Trophoblast cell (in vitro differentiated cells and primary cell): ENCODE measurements at regions not wholly inside any gene's neighbourhood (a gene's known extent, or its start where the extent isn't known, plus 50 kb on each side); places are given as distances from the start of the nearest gene placed in this dataset.
A peak's percentile ranks its signal among the peaks of the same experiment; 100 is the strongest.

ENCODE experiments used
- DNase-seq, 2 donors: peaks; one replicate each; pipeline ENCODE4 v3.0.0-alpha.2; 2016
- H2AFZ ChIP-seq: 2 replicates; pipeline ENCODE4 v1.6.1; 2013; ENCODE audit warnings: low read length, moderate library complexity, mild to moderate bottlenecking; ENCODE audit not compliant: insufficient read depth, poor library complexity
- H2AK5ac ChIP-seq: 2 replicates; pipeline ENCODE4 v1.6.1; 2013; ENCODE audit warnings: mild to moderate bottlenecking, low read length
- H2BK120ac ChIP-seq: 2 replicates; pipeline ENCODE4 v1.6.1; 2013; ENCODE audit warnings: low read length, mild to moderate bottlenecking, moderate library complexity; ENCODE audit not compliant: insufficient read depth, poor library complexity
- H2BK12ac ChIP-seq: 2 replicates; pipeline ENCODE4 v1.6.1; 2013; ENCODE audit warnings: mild to moderate bottlenecking, low read length, moderate library complexity
- H2BK5ac ChIP-seq: 2 replicates; pipeline ENCODE4 v1.6.1; 2013; ENCODE audit warnings: low read length, low read depth, moderate library complexity, mild to moderate bottlenecking; ENCODE audit not compliant: poor library complexity
- H3K14ac ChIP-seq: 2 replicates; pipeline ENCODE4 v1.6.1; 2013; ENCODE audit warnings: mild to moderate bottlenecking, low read length
- H3K18ac ChIP-seq: 2 replicates; pipeline ENCODE4 v1.6.1; 2013; ENCODE audit warnings: mild to moderate bottlenecking, low read length
- H3K23ac ChIP-seq: 2 replicates; pipeline ENCODE4 v1.6.1; 2013; ENCODE audit warnings: low read length
- H3K27ac ChIP-seq: 2 replicates; pipeline ENCODE4 v1.5.1; 2013; ENCODE audit warnings: low read depth, mild to moderate bottlenecking, inconsistent platforms, low read length, moderate library complexity
- H3K27me3 ChIP-seq: 2 replicates; pipeline ENCODE4 v1.6.1; 2013; ENCODE audit warnings: inconsistent platforms, mild to moderate bottlenecking, low read length, moderate library complexity; ENCODE audit not compliant: insufficient read depth
- H3K36me3 ChIP-seq, 2 experiments: 1 replicate in 1 of 2; 2 replicates in 1 of 2; pipeline ENCODE4 v1.6.1; 2013; ENCODE audit warnings: low read length in 2 of 2, mild to moderate bottlenecking in 2 of 2, moderate library complexity in 1 of 2; ENCODE audit not compliant: insufficient read depth in 2 of 2, control insufficient read depth in 1 of 2
- H3K4ac ChIP-seq: 2 replicates; pipeline ENCODE4 v1.6.1; 2013; ENCODE audit warnings: low read depth, mild to moderate bottlenecking, low read length, moderate library complexity
- H3K4me1 ChIP-seq, 2 experiments: 1 replicate in 1 of 2; 2 replicates in 1 of 2; pipeline ENCODE4 v1.6.1; 2013; ENCODE audit warnings: low read length in 2 of 2, mild to moderate bottlenecking in 2 of 2, moderate library complexity in 1 of 2; ENCODE audit not compliant: insufficient read depth in 2 of 2, control insufficient read depth in 1 of 2
- H3K4me2 ChIP-seq: 2 replicates; pipeline ENCODE4 v1.6.1; 2013; ENCODE audit warnings: inconsistent platforms, mild to moderate bottlenecking, low read length, moderate library complexity
- H3K4me3 ChIP-seq: 2 replicates; pipeline ENCODE4 v1.5.1; 2013; ENCODE audit warnings: mild to moderate bottlenecking, low read depth, low read length, inconsistent platforms
- H3K79me1 ChIP-seq: one replicate; pipeline ENCODE4 v1.6.1; 2013; ENCODE audit warnings: low read length
- H3K79me2 ChIP-seq: 2 replicates; pipeline ENCODE4 v1.6.1; 2013; ENCODE audit warnings: low read length, mild to moderate bottlenecking; ENCODE audit not compliant: control insufficient read depth, insufficient read depth, poor library complexity
- H3K9ac ChIP-seq: 2 replicates; pipeline ENCODE4 v1.6.1; 2013; ENCODE audit warnings: mild to moderate bottlenecking, low read length
- H3K9me3 ChIP-seq: 2 replicates; pipeline ENCODE4 v1.6.1; 2013; ENCODE audit warnings: low read depth, mild to moderate bottlenecking, control low read depth, inconsistent platforms, low read length; ENCODE audit not compliant: insufficient read depth
- H4K12ac ChIP-seq: 2 replicates; pipeline ENCODE4 v1.6.1; 2013; ENCODE audit warnings: low read depth, mild to moderate bottlenecking, low read length, moderate library complexity
- H4K8ac ChIP-seq: 2 replicates; pipeline ENCODE4 v1.6.1; 2013; ENCODE audit warnings: low read depth, mild to moderate bottlenecking, low read length, moderate library complexity
- H4K91ac ChIP-seq: one replicate; pipeline ENCODE4 v1.6.1; 2013; ENCODE audit warnings: low read depth, mild to moderate bottlenecking, low read length, moderate library complexity
- WGBS: extraction: QIAGEN DNeasy Blood & Tissue Kit; methylation state at CpG from one replicate; pipeline ENCODE4 v1.1.7; 2013; ENCODE audit warnings: missing lambda C conversion rate; ENCODE audit not compliant: insufficient read length, insufficient coverage; ENCODE audit errors: extremely low coverage; 5-methylcytosine and 5-hydroxymethylcytosine counted together

- H3K36me3 ChIP-seq, result no peaks in the 10 kb centered on the region
- H3K4ac ChIP-seq, result no peak overlapping the region
- no peaks in the 10 kb centered on the region for H3K27me3 ChIP-seq
- H3K4me2 ChIP-seq, result no peak overlapping the region
- H3K14ac ChIP-seq, result no peak overlapping the region
- H3K9me3 ChIP-seq, result no peaks in the 10 kb centered on the region
- no peaks in the 10 kb centered on the region for H3K79me1 ChIP-seq
- DNase-seq, result no peak
- no peak overlapping the region for H3K9ac ChIP-seq
- H3K4me1 ChIP-seq, result no peaks in the 10 kb centered on the region
- H3K23ac ChIP-seq, result no peak overlapping the region
- H3K79me2 ChIP-seq, result no peaks in the 10 kb centered on the region
- H2AK5ac ChIP-seq, result no peak overlapping the region
- H2BK120ac ChIP-seq, result no peak overlapping the region
- H4K91ac ChIP-seq, result no peak overlapping the region
- H4K12ac ChIP-seq, result no peak overlapping the region
- no peak overlapping the region for H3K4me3 ChIP-seq
- no peak overlapping the region for H4K8ac ChIP-seq
- no peak overlapping the region for H2BK5ac ChIP-seq
- H3K18ac ChIP-seq, result no peak overlapping the region
- H2BK12ac ChIP-seq, result no peak overlapping the region
- H2AFZ ChIP-seq, result no peak overlapping the region
- no peak overlapping the region for H3K27ac ChIP-seq
Measured at GRCh38 chr2:133906396-133906795, 338.1 kb upstream of the NCKAP5 start.

DNA sequence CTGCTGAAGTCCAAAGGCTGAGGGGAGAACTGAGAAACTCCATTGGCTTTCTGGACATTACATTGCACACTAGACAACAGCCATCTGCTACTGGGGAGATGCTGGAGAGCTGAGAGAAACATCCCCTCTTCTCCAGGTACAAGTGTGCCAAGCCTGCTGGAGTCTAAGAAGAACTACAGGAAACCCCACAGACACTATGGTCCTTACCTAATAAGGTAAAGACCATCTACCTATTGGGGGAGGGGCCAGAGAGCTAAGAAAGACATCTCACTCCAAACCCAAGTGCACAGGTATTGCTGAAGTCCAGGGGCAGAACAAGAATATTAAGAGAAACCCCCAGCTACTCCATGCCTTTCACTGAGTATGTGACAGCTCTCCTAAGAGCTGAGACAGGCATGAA, 338.7 kb upstream of the NCKAP5 start:
- no peak overlapping the region for H2AK5ac ChIP-seq
- no peak overlapping the region for H3K4me2 ChIP-seq
- no peak overlapping the region for H4K91ac ChIP-seq
- H3K9ac ChIP-seq, result no peak overlapping the region
- no peak overlapping the region for H2BK5ac ChIP-seq
- H2BK120ac ChIP-seq, result no peak overlapping the region
- H3K79me2 ChIP-seq, result no peaks in the 10 kb centered on the region
- no peak overlapping the region for H2BK12ac ChIP-seq
- H3K36me3 ChIP-seq, result no peaks in the 10 kb centered on the region
- no peak for DNase-seq
- no peak overlapping the region for H4K8ac ChIP-seq
- H4K12ac ChIP-seq, result no peak overlapping the region
- no peaks in the 10 kb centered on the region for H3K79me1 ChIP-seq
- no peak overlapping the region for H2AFZ ChIP-seq
- no peak overlapping the region for H3K18ac ChIP-seq
- no peak overlapping the region for H3K14ac ChIP-seq
- no peaks in the 10 kb centered on the region for H3K9me3 ChIP-seq
- H3K27ac ChIP-seq, result no peak overlapping the region
- H3K23ac ChIP-seq, result no peak overlapping the region
- no peaks in the 10 kb centered on the region for H3K4me1 ChIP-seq
- H3K27me3 ChIP-seq, result no peaks in the 10 kb centered on the region
- no peak overlapping the region for H3K4ac ChIP-seq
- no peak overlapping the region for H3K4me3 ChIP-seq

DNA sequence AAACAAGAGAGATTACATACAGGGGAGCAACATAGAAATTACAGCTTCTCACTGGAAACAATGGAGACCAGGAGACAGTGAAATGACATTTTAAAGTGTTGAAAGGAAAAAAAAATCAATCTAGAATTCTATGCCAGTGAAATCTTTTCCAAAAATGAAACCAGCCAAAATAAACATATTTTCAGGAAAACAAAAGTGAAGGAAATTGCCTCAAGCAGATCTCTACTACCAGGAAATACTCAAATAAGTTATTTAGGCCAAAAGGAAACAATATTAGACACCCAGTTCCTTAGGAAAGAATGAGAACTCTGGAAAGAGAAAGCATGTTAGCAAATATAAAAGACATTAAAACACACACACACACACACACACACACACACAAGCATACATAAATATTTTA, 339.9 kb upstream of the NCKAP5 start:
- Histone ChIP-seq H3K27me3 (no peaks in the 10 kb centered on the region), H3K36me3 (no peaks in the 10 kb centered on the region), H3K4me2 (no peak overlapping the region), H3K9me3 (no peaks in the 10 kb centered on the region), H4K91ac (no peak overlapping the region), H2BK12ac (no peak overlapping the region), H3K18ac (no peak overlapping the region), H4K8ac (no peak overlapping the region), H3K4me3 (no peak overlapping the region), H2AK5ac (no peak overlapping the region), H2BK120ac (no peak overlapping the region), H3K79me2 (no peaks in the 10 kb centered on the region), H2BK5ac (no peak overlapping the region), H3K4me1 (no peaks in the 10 kb centered on the region), H4K12ac (no peak overlapping the region), H3K9ac (no peak overlapping the region), H3K4ac (no peak overlapping the region), H3K79me1 (no peaks in the 10 kb centered on the region), H3K23ac (no peak overlapping the region), H2AFZ (no peak overlapping the region), H3K14ac (no peak overlapping the region), H3K27ac (no peak overlapping the region)
- no peak for DNase-seq

DNA sequence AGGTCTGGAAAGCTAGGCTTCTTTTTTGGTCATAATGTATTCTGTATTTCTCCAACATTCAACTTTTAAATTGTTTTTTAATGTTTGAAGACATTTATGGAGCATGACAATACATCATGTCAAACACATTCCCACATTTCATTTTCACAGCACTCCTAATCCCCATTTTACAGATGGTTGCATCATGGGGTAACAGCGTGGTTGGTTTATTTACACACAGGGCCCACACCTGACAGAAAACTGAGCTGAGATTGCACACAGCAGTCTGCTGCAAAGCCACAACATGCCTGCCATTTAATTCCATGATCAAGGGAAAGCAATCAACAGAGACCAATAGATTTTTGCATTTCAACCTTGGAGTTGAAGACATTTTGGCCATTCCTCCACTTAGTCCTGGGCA, 335.7 kb upstream of the MGAT5 start:
- no peaks in the 10 kb centered on the region for H3K79me1 ChIP-seq
- no peaks in the 10 kb centered on the region for H3K36me3 ChIP-seq
- H4K12ac ChIP-seq, result no peak overlapping the region
- no peak overlapping the region for H3K4me3 ChIP-seq
- WGBS, result no CpG with 5 or more reads among the region's 1 CpG
- H3K4me1 ChIP-seq, result no peaks in the 10 kb centered on the region
- H3K4me2 ChIP-seq, result no peak overlapping the region
- no peak overlapping the region for H3K27ac ChIP-seq
- H2BK12ac ChIP-seq, result no peak overlapping the region
- no peak for DNase-seq
- no peaks in the 10 kb centered on the region for H3K27me3 ChIP-seq
- no peak overlapping the region for H3K4ac ChIP-seq
- no peak overlapping the region for H2AK5ac ChIP-seq
- H3K23ac ChIP-seq, result no peak overlapping the region
- H3K79me2 ChIP-seq, result no peaks in the 10 kb centered on the region
- H4K91ac ChIP-seq, result no peak overlapping the region
- no peaks in the 10 kb centered on the region for H3K9me3 ChIP-seq
- H3K18ac ChIP-seq, result no peak overlapping the region
- H3K14ac ChIP-seq, result no peak overlapping the region
- no peak overlapping the region for H2BK5ac ChIP-seq
- no peak overlapping the region for H2BK120ac ChIP-seq
- H4K8ac ChIP-seq, result no peak overlapping the region
- H3K9ac ChIP-seq, result no peak overlapping the region
- H2AFZ ChIP-seq, result no peak overlapping the region

GRCh38 chr2:133919285-133919684, 334.6 kb upstream of the MGAT5 start:
- H3K27me3 ChIP-seq, result no peaks in the 10 kb centered on the region
- H3K4me3 ChIP-seq, result no peak overlapping the region
- H2BK12ac ChIP-seq, result no peak overlapping the region
- WGBS, result no CpG with 5 or more reads among the region's 3 CpGs
- H3K79me2 ChIP-seq, result no peaks in the 10 kb centered on the region
- no peak overlapping the region for H4K91ac ChIP-seq
- H2BK120ac ChIP-seq, result no peak overlapping the region
- H3K4ac ChIP-seq, result no peak overlapping the region
- no peak overlapping the region for H3K9ac ChIP-seq
- H3K79me1 ChIP-seq, result no peaks in the 10 kb centered on the region
- H3K9me3 ChIP-seq, result no peaks in the 10 kb centered on the region
- no peak overlapping the region for H3K27ac ChIP-seq
- no peak overlapping the region for H3K14ac ChIP-seq
- H3K4me1 ChIP-seq, result no peaks in the 10 kb centered on the region
- H2AFZ ChIP-seq, result no peak overlapping the region
- no peak overlapping the region for H3K23ac ChIP-seq
- H2AK5ac ChIP-seq, result no peak overlapping the region
- H4K12ac ChIP-seq, result no peak overlapping the region
- H3K4me2 ChIP-seq, result no peak overlapping the region
- H3K18ac ChIP-seq, result no peak overlapping the region
- no peak overlapping the region for H2BK5ac ChIP-seq
- no peak overlapping the region for H4K8ac ChIP-seq
- no peaks in the 10 kb centered on the region for H3K36me3 ChIP-seq
- DNase-seq, result peak in 1 of 2 donors; percentile 26
